Kidney epithelial cell (primary cell): ENCODE measurements at regions not wholly inside any gene's neighbourhood (a gene's known extent, or its start where the extent isn't known, plus 50 kb on each side); places are given as distances from the start of the nearest gene placed in this dataset.

ENCODE experiments used
- DNase-seq: peaks from one replicate; pipeline ENCODE4 v3.0.0-alpha.2; 2010; ENCODE audit warnings: low read depth
- H3K27me3 ChIP-seq: 2 replicates; pipeline ENCODE4 v1.6.0; 2011; ENCODE audit warnings: low read length; ENCODE audit not compliant: control insufficient read depth, insufficient read depth
- H3K36me3 ChIP-seq: 2 replicates; pipeline ENCODE4 v1.5.1; 2011; ENCODE audit warnings: low read length; ENCODE audit not compliant: control insufficient read depth, insufficient read depth
- H3K4me3 ChIP-seq: 2 replicates; pipeline ENCODE4 v1.5.1; 2011; ENCODE audit warnings: low read depth, mild to moderate bottlenecking, control low read depth, low read length
- TF ChIP-seq, protein P1 (sequence below): IDR thresholded peaks from 2 replicates; pipeline ENCODE4 v1.5.1; 2011; ENCODE audit warnings: mild to moderate bottlenecking, moderate library complexity, low read length, control low read depth, inconsistent platforms; ENCODE audit not compliant: insufficient read depth, poor library complexity, severe bottlenecking

DNA sequence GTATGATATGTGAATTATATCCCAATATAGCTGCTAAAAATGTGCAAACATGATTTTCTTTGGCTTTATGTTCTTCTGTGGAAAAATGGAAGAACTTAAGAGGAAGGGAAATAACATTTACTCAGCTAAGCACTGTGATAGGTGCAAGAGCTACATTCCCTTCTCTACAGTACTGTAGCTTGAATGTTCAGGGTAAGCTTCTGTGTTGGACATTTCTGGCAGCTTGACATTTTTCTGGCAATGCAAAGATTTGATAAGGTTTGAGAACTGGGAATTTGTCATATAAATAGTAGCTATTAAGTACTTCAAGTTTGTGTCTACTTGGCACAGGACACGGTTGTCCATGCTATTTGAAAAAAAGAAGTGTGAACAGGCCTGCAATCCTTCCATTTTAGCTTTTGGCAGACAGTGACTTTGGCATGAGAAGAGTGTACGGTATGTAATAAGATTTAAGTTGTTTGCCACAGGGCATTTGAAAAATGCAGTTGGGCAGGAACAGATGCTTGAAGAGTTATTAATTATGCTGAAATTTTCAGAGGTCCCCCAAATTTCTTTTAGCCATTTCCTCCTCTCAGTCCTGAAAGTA is 77.6 kb downstream of the KIF4B start:
- TF ChIP-seq, protein P1, sequence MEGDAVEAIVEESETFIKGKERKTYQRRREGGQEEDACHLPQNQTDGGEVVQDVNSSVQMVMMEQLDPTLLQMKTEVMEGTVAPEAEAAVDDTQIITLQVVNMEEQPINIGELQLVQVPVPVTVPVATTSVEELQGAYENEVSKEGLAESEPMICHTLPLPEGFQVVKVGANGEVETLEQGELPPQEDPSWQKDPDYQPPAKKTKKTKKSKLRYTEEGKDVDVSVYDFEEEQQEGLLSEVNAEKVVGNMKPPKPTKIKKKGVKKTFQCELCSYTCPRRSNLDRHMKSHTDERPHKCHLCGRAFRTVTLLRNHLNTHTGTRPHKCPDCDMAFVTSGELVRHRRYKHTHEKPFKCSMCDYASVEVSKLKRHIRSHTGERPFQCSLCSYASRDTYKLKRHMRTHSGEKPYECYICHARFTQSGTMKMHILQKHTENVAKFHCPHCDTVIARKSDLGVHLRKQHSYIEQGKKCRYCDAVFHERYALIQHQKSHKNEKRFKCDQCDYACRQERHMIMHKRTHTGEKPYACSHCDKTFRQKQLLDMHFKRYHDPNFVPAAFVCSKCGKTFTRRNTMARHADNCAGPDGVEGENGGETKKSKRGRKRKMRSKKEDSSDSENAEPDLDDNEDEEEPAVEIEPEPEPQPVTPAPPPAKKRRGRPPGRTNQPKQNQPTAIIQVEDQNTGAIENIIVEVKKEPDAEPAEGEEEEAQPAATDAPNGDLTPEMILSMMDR: no peak
- DNase-seq: no peak
- no peaks in the 10 kb centered on the region for H3K36me3 ChIP-seq

DNA sequence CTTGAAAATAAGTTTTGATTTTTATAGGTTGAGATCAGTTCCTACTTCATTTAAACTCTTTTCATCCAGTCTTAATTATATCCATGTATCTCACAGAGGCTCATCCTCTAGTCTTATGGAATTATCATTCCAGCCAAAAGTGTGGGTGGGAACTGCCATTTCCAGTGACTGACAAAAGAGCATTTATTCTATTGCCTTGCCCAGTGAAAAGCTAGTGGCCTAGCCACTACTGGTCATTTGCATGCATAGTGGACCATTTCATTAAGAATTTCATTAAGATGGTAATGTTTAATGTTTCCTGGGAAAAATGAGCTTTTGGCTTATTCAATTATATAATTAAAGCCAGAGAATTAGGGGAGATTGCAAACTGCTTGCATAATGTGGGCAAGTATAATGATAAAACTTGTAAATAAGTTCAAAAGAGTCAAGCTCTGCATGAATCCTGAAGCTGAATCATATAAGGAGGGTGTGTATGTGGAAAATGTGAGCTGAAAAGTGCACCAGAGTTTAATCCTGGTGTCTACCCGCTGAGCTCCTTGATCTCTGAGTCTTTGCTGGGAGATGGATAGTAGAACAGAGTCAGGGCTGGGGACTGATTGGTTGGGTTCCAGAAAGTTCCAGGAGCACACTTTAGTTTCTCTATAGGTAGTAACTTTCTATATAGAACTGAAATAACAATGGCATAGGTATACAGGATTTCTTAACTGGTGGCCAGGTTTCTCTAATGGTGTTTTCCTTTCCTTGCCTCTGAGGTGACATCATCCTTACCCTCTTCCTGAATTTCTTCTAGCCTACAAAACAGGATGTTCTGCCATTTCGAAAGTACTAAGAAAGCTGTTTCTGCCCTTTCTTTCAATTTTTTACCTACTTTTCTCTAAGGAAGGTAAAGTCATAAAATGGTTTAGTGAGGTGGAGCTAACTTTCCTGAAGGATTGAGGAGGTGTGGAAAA is 78.5 kb downstream of the KIF4B start:
- H3K36me3 ChIP-seq: no peaks in the 10 kb centered on the region
- H3K4me3 ChIP-seq: no peak overlapping the region
- H3K27me3 ChIP-seq: no peaks in the 10 kb centered on the region
- TF ChIP-seq, protein P1: no peak
- DNase-seq: no peak

More for the DNA sequence above, 77.6 kb downstream of the KIF4B start:
- H3K27me3 ChIP-seq: no peaks in the 10 kb centered on the region
- no peak overlapping the region for H3K4me3 ChIP-seq

DNA sequence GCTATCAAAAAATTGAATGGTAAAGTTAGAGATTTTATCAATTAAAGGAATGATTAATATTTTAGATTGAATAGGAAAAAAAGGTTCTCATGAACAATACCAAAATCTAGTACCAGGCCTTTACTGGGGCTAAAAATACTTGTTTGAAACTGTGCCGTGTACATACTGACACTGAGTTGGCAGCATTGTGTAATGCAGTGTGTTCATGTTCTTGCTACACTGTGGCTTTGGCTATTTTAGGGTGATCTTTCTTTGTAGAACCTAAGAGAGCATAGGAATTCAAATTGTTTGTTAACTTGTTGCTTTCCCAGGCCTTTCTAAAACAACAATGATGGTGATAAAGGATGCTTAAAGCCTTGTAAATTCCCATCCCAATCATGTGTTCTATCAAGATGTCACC is 80.9 kb downstream of the KIF4B start:
- Histone ChIP-seq H3K36me3 (no peaks in the 10 kb centered on the region), H3K4me3 (no peak overlapping the region), H3K27me3 (no peaks in the 10 kb centered on the region)
- TF ChIP-seq, protein P1: no peak
- DNase-seq: no peak

DNA sequence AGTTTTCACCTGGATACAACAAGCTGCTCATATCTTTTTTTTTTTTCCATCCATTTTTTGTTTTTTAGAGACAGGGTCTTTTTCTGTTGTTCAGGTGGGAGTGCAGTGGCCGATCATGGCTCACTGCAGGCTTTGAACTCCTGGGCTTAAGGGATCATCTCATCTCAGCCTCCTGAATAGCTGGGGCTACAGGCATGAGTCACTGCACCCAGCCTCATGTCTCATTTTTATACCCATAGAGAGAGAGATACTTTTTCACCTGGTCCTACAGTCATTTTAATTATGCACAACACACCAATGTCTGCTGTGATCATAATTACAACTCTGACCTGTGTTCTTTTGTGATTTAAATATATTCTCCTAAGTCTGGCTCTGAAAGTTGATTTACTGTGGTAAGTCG is 84.4 kb downstream of the KIF4B start:
- Histone ChIP-seq H3K27me3 (no peaks in the 10 kb centered on the region), H3K36me3 (no peaks in the 10 kb centered on the region), H3K4me3 (no peak overlapping the region)
- TF ChIP-seq, protein P1: no peak
- DNase-seq: no peak

DNA sequence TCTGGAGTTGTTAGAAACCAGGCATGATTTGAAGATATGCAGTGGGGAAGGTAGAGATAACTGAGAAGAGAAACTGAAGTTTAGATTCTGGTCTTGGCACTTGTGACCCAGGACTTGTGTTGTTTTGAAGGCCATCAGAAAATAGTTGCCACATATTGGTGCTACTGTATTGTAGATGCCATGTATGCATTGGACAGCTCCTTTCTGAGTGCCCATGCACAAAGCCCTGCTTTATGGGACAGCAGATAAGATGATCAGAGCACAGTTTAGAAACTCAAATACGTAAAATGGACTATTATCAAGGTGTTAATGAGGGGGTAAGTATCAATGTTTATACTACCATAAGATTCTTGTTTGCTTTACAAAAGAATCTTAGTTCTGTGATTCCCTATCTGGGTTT is 84.9 kb downstream of the KIF4B start:
- Histone ChIP-seq H3K36me3 (no peaks in the 10 kb centered on the region), H3K4me3 (no peak overlapping the region), H3K27me3 (no peaks in the 10 kb centered on the region)
- TF ChIP-seq, protein P1: no peak
- no peak for DNase-seq
